AG04450 (cell line): ENCODE measurements at regions not wholly inside any gene's neighbourhood (a gene's known extent, or its start where the extent isn't known, plus 50 kb on each side); places are given as distances from the start of the nearest gene placed in this dataset.

Experiments
- CTCF ChIA-PET: fragments of 300-600, 350-600 bp; formaldehyde crosslinking; extraction: SDS; loops from one replicate; lab custom pipeline; 2022; ENCODE audit warnings: antibody characterized with exemption, inconsistent platforms; lab: Charles Lee
- POLR2A ChIA-PET: fragments of 350-600 bp; formaldehyde crosslinking; extraction: SDS; loops from one replicate; lab custom pipeline; 2021; ENCODE audit warnings: antibody characterized with exemption, inconsistent platforms; lab: Yijun Ruan, JAX
- DNase-seq: peaks from one replicate; pipeline ENCODE4 v3.0.0-alpha.2; 2011; ENCODE audit warnings: low read depth, low spot score
- H3K27ac ChIP-seq: one replicate; pipeline ENCODE4 v1.5.1; 2012; ENCODE audit warnings: low read depth, low read length, control low read depth
- H3K27me3 ChIP-seq: one replicate; pipeline ENCODE4 v1.6.0; 2012; ENCODE audit warnings: low read length; ENCODE audit not compliant: control insufficient read depth, insufficient read depth
- H3K4me3 ChIP-seq: 2 replicates; pipeline ENCODE4 v1.5.1; 2011; ENCODE audit warnings: mild to moderate bottlenecking, low read depth, low read length, control low read depth
- H3K9me3 ChIP-seq: 2 replicates; pipeline ENCODE4 v1.5.1; 2012; ENCODE audit warnings: low read length; ENCODE audit not compliant: control insufficient read depth, insufficient read depth
- CTCF ChIP-seq: IDR thresholded peaks from 2 replicates; pipeline ENCODE4 v1.5.1; 2011; ENCODE audit warnings: low read depth, low read length, control low read depth, inconsistent platforms

- no peak for DNase-seq
- Histone ChIP-seq H3K9me3 (no peaks in the 10 kb centered on the region), H3K27me3 (peaks cover 4% of the 10 kb centered on the region), H3K27ac (no peak overlapping the region), H3K4me3 (no peak overlapping the region)
- ChIA-PET POLR2A (no interaction called here), CTCF (no interaction called here)
- TF ChIP-seq CTCF: no peak
Observed at GRCh38 chr6:150510576-150510975, 89.1 kb upstream of the PLEKHG1 start.

GRCh38 chr6:150511313-150511712, 88.4 kb upstream of the PLEKHG1 start:
- no peak overlapping the region for H3K27ac ChIP-seq
- no peak overlapping the region for H3K4me3 ChIP-seq
- peaks cover 4% of the 10 kb centered on the region for H3K27me3 ChIP-seq
- ChIA-PET POLR2A (no interaction called here), CTCF (no interaction called here)
- no peak for DNase-seq
- no peaks in the 10 kb centered on the region for H3K9me3 ChIP-seq
- no peak for TF ChIP-seq CTCF

GRCh38 chr6:150514806-150515380, 84.8 kb upstream of the PLEKHG1 start:
- H3K4me3 ChIP-seq: no peak overlapping the region
- H3K27ac ChIP-seq: no peak overlapping the region
- no peaks in the 10 kb centered on the region for H3K9me3 ChIP-seq
- TF ChIP-seq CTCF: no peak
- peaks cover 4% of the 10 kb centered on the region for H3K27me3 ChIP-seq
- POLR2A ChIA-PET: no interaction called here
- no peak for DNase-seq
- CTCF ChIA-PET: no interaction called here

DNA sequence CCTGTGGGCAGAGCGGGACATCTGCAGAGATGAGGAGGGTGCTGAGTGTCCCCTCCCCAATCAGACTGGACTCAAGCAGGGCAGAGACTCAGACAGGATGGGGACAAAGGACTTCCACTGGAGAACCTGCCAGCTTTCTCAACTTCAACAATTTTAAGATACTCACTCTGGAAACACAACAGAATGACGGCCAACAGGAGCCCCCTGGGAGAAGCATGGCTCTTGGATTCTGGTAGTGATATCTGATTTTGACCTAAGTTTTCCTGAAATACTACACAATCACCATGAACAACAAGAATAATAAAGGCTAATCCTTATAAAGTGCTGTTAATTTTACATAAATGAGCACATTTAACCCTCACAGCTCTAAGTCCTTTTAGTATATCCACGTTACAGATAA, 83.5 kb upstream of the PLEKHG1 start:
- CTCF ChIA-PET: no interaction called here

GRCh38 chr6:150517175-150517574, 82.5 kb upstream of the PLEKHG1 start:
- H3K9me3 ChIP-seq: no peaks in the 10 kb centered on the region
- POLR2A ChIA-PET: no interaction called here

More for the DNA sequence above, 83.5 kb upstream of the PLEKHG1 start:
- Histone ChIP-seq H3K4me3 (no peak overlapping the region), H3K9me3 (no peaks in the 10 kb centered on the region), H3K27me3 (peaks cover 4% of the 10 kb centered on the region), H3K27ac (no peak overlapping the region)
- TF ChIP-seq CTCF: no peak
- POLR2A ChIA-PET: no interaction called here
- DNase-seq: no peak

More at GRCh38 chr6:150517175-150517574, 82.5 kb upstream of the PLEKHG1 start:
- no peak overlapping the region for H3K4me3 ChIP-seq
- no peak for DNase-seq
- no peak for TF ChIP-seq CTCF
- H3K27ac ChIP-seq: no peak overlapping the region
- CTCF ChIA-PET: no interaction called here
- H3K27me3 ChIP-seq: peaks cover 4% of the 10 kb centered on the region
